Calu3 (cell line): ENCODE measurements at regions not wholly inside any gene's neighbourhood (a gene's known extent, or its start where the extent isn't known, plus 50 kb on each side); places are given as distances from the start of the nearest gene placed in this dataset.

Experiments used
- BruUV-seq: library from RNA; stranded (reverse); fragments of 400-500 nt; replicated peaks from 2 replicates; lab custom pipeline; 2021; lab: Mats Ljungman, UMichigan
- CTCF ChIA-PET: fragments of 300-600 bp; sonication (Branson Sonifier 250); formaldehyde crosslinking; loops from one replicate; lab custom pipeline; 2022; ENCODE audit warnings: antibody characterized with exemption; lab: Charles Lee
- DNase-seq: peaks from one replicate; pipeline ENCODE4 v3.0.0; 2022
- H3K27ac Mint-ChIP-seq: one replicate; pipeline ENCODE4 v1.8.0; 2022; ENCODE audit warnings: mixed read lengths; ENCODE audit not compliant: unreplicated experiment
- H3K27me3 Mint-ChIP-seq: one replicate; pipeline ENCODE4 v1.8.0; 2022; ENCODE audit warnings: mixed read lengths; ENCODE audit not compliant: unreplicated experiment
- H3K36me3 Mint-ChIP-seq: one replicate; pipeline ENCODE4 v1.8.0; 2022; ENCODE audit warnings: mild to moderate bottlenecking, moderate library complexity, mixed read lengths; ENCODE audit not compliant: insufficient read depth, unreplicated experiment
- H3K4me1 Mint-ChIP-seq: one replicate; pipeline ENCODE4 v1.8.0; 2022; ENCODE audit warnings: mild to moderate bottlenecking, low read depth, mixed read lengths; ENCODE audit not compliant: unreplicated experiment
- H3K4me3 Mint-ChIP-seq: one replicate; pipeline ENCODE4 v1.8.0; 2022; ENCODE audit warnings: mild to moderate bottlenecking, low read depth, moderate library complexity, mixed read lengths; ENCODE audit not compliant: unreplicated experiment
- H3K9me3 Mint-ChIP-seq: one replicate; pipeline ENCODE4 v1.8.0; 2022; ENCODE audit warnings: low read depth, mixed read lengths; ENCODE audit not compliant: unreplicated experiment
- intact Hi-C: fragments of 100-400 bp; cut with micrococcal nuclease; formaldehyde crosslinking; loops from one replicate; pipeline ENCODE4 v1.10.0; 2022; ENCODE audit not compliant: unreplicated experiment
- TF ChIP-seq, protein P1 (sequence below): fragments of 200-600 bp; IDR thresholded peaks from one replicate; pipeline ENCODE4 v1.8.0; 2022; ENCODE audit warnings: antibody characterized with exemption; ENCODE audit not compliant: unreplicated experiment

DNA sequence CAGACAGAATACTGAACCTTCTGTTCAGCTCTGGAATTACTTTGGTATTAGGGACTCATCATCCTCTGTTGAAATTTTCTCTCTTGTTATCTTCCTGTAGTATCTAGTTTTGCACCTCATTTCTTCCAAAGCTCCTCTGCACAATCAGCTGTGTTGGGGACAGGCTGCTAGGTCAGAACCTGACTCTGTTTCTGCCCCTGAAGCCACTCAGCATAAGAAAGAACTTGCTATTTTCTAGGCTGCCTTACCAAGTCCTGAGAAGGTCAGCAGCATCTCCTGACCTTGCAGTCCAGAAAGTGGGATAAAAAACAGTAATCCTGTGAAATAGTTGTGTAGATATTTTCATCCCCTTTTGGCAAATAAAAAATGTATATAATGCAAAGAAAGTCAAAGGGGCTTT is 862.6 kb downstream of the SORCS3 start:
- Mint-ChIP-seq H3K36me3 (no peaks in the 10 kb centered on the region), H3K27me3 (no peaks in the 10 kb centered on the region), H3K9me3 (peaks cover 5% of the 10 kb centered on the region), H3K4me3 (no peak overlapping the region), H3K4me1 (no peaks in the 10 kb centered on the region), H3K27ac (no peak overlapping the region)
- TF ChIP-seq, protein P1, sequence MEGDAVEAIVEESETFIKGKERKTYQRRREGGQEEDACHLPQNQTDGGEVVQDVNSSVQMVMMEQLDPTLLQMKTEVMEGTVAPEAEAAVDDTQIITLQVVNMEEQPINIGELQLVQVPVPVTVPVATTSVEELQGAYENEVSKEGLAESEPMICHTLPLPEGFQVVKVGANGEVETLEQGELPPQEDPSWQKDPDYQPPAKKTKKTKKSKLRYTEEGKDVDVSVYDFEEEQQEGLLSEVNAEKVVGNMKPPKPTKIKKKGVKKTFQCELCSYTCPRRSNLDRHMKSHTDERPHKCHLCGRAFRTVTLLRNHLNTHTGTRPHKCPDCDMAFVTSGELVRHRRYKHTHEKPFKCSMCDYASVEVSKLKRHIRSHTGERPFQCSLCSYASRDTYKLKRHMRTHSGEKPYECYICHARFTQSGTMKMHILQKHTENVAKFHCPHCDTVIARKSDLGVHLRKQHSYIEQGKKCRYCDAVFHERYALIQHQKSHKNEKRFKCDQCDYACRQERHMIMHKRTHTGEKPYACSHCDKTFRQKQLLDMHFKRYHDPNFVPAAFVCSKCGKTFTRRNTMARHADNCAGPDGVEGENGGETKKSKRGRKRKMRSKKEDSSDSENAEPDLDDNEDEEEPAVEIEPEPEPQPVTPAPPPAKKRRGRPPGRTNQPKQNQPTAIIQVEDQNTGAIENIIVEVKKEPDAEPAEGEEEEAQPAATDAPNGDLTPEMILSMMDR: no peak
- BruUV-seq: no TSS peak
- CTCF ChIA-PET: no interaction called here
- DNase-seq: no peak
- intact Hi-C loops: no loop called here

DNA sequence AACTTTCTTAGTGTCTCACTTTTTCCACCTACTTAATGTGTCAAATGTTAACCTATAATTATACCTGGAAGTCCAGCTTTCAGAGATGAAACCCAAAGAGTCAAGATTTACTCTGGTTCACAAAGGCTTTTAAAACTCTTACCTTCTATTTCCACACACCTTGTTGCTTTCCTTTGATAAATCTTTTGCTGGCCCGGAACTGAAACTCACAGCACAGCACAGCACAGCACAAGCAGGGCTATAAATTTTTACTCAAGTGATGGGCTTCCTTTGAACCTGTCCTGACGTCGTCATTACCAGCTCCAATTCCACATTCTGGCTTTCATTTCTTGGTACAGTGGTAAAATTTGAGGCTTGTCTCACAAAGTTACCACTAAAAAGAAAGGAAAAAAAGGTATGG is 861.0 kb downstream of the SORCS3 start:
- DNase-seq: no peak
- TF ChIP-seq, protein P1: no peak
- H3K27ac Mint-ChIP-seq: no peak overlapping the region
- peaks cover 10% of the 10 kb centered on the region for H3K9me3 Mint-ChIP-seq
- H3K36me3 Mint-ChIP-seq: no peaks in the 10 kb centered on the region
- intact Hi-C loops: no loop called here
- H3K4me1 Mint-ChIP-seq: no peaks in the 10 kb centered on the region
- CTCF ChIA-PET: no interaction called here
- no peaks in the 10 kb centered on the region for H3K27me3 Mint-ChIP-seq
- no peak overlapping the region for H3K4me3 Mint-ChIP-seq
- BruUV-seq: no TSS peak

DNA sequence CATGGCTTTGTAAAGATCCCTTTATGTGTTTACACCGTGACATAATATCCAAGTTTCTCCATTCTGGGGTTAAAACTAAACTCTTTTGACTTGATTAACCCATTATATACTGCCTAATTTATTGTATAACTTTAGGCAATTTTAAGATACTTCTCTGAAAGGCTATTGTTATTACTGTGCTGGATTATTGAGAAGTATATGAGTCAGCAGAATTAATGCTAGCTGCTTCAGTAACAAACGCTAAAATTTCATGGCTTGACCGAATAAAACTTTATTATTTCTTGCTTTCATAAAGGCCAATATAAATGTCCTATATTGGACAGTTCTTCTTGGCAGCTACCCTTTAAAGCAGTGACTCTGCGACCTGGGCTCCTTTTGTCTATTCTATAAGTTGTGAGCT is 853.9 kb downstream of the SORCS3 start:
- CTCF ChIA-PET: no interaction called here
- H3K27ac Mint-ChIP-seq: no peak overlapping the region

DNA sequence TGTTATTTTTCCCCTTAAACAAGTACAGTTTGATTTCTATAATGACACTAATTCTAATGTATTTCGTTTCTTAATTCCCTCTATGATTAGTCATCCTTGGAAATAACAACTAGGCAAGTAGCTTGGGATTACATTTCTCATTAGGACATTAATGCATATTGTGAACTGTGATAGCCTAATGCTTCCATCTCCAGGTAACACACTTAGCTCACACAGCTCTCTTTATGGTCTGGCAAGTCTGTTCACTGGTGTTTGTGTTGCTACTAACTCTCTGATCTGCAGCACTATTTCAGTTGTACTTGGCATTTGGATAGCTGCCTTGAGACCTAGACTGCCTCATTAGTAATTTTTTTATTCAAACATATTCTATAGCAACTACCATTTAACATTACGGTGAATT is 853.2 kb downstream of the SORCS3 start:
- no TSS peak for BruUV-seq
- Mint-ChIP-seq H3K9me3 (peaks cover 12% of the 10 kb centered on the region), H3K4me3 (no peak overlapping the region), H3K36me3 (no peaks in the 10 kb centered on the region), H3K27ac (no peak overlapping the region), H3K27me3 (no peaks in the 10 kb centered on the region), H3K4me1 (no peaks in the 10 kb centered on the region)
- intact Hi-C loops: no loop called here
- DNase-seq: no peak
- TF ChIP-seq, protein P1: no peak
- CTCF ChIA-PET: no interaction called here

More for the DNA sequence above, 853.9 kb downstream of the SORCS3 start:
- no peak for DNase-seq
- intact Hi-C loops: no loop called here
- H3K36me3 Mint-ChIP-seq: no peaks in the 10 kb centered on the region
- TF ChIP-seq, protein P1: no peak
- H3K4me3 Mint-ChIP-seq: no peak overlapping the region
- H3K27me3 Mint-ChIP-seq: no peaks in the 10 kb centered on the region
- BruUV-seq: no TSS peak
- H3K4me1 Mint-ChIP-seq: no peaks in the 10 kb centered on the region
- H3K9me3 Mint-ChIP-seq: peaks cover 14% of the 10 kb centered on the region
